ENCODE measurements at regions not wholly inside any gene's neighbourhood (a gene's known extent, or its start where the extent isn't known, plus 50 kb on each side); places are given as distances from the start of the nearest gene placed in this dataset.

GRCh38 chr18:28684746-28685355, 507.9 kb upstream of the CDH2 start:
- ATAC-seq (ENCODE audit: insufficient read depth, low read depth), result no peak
- no peak for DNase-seq
- Histone ChIP-seq H3K4me1 (ENCODE audit: insufficient read depth, low read length) (no peaks in the 10 kb centered on the region), H3K36me3 (ENCODE audit: insufficient read depth, low read length) (no peaks in the 10 kb centered on the region), H3K27me3 (ENCODE audit: insufficient read depth, low read length, poor library complexity) (no peaks in the 10 kb centered on the region), H2AFZ (ENCODE audit: low read depth, low read length) (no peak overlapping the region; the same call in 1 of the 2 replicates), H3K9me3 (ENCODE audit: insufficient read depth, low read length, severe bottlenecking) (no peaks in the 10 kb centered on the region), H3K4me3 (ENCODE audit: low read depth in 1 of 2, low read length in 2 of 2) (no peak overlapping the region), H3K79me2 (ENCODE audit: insufficient read depth, low read length) (no peaks in the 10 kb centered on the region), H4K20me1 (ENCODE audit: insufficient read depth, low read length) (no peaks in the 10 kb centered on the region), H3K9ac (ENCODE audit: low read depth, low read length) (no peak overlapping the region), H3K27ac (ENCODE audit: low read length) (no peak overlapping the region), H3K4me2 (ENCODE audit: insufficient read depth, low read length) (no peak overlapping the region)
- TF ChIP-seq EZH2 (IDR thresholded peaks at IDR 0.05; ENCODE audit: borderline replicate concordance, low read depth, low read length, severe bottlenecking), result no peak
- no peak for TF ChIP-seq CTCF (IDR thresholded peaks at IDR 0.05; ENCODE audit: borderline replicate concordance, extremely low read depth, low read length, poor library complexity, severe bottlenecking)

DNA sequence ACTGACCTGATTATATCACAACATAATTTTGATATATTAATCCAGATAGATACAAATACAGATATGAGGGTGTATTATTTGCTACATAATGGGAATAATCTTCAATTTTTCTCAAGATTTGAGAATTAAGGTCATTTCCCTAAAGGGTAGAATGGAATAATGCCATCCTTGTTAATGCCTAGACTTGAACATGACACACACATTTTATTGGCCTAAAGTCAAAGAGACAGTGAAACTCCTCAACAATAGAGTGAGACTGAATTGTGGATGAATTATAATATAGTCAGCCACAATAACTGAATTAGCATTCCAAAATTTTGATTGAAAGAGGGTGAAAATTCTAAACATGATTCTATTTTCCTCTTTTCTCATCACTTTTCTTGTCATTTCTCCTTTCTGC, 506.0 kb upstream of the CDH2 start:
- Histone ChIP-seq H3K9me3 (ENCODE audit: insufficient read depth, low read length, severe bottlenecking) (no peaks in the 10 kb centered on the region), H3K9ac (ENCODE audit: low read depth, low read length) (no peak overlapping the region), H3K27me3 (ENCODE audit: insufficient read depth, low read length, poor library complexity) (no peaks in the 10 kb centered on the region), H3K27ac (ENCODE audit: low read length) (no peak overlapping the region), H3K4me3 (ENCODE audit: low read depth in 1 of 2, low read length in 2 of 2) (no peak overlapping the region), H2AFZ (ENCODE audit: low read depth, low read length) (no peak overlapping the region), H4K20me1 (ENCODE audit: insufficient read depth, low read length) (no peaks in the 10 kb centered on the region), H3K36me3 (ENCODE audit: insufficient read depth, low read length) (no peaks in the 10 kb centered on the region), H3K79me2 (ENCODE audit: insufficient read depth, low read length) (no peaks in the 10 kb centered on the region), H3K4me1 (ENCODE audit: insufficient read depth, low read length) (peaks cover 3% of the 10 kb centered on the region; the same call in 1 of the 2 replicates), H3K4me2 (ENCODE audit: insufficient read depth, low read length) (no peak overlapping the region)
- DNase-seq (no peak), ATAC-seq (ENCODE audit: insufficient read depth, low read depth) (no peak)
- no peak for TF ChIP-seq CTCF (IDR thresholded peaks at IDR 0.05; ENCODE audit: borderline replicate concordance, extremely low read depth, low read length, poor library complexity, severe bottlenecking)
- no peak for TF ChIP-seq EZH2 (IDR thresholded peaks at IDR 0.05; ENCODE audit: borderline replicate concordance, low read depth, low read length, severe bottlenecking)

GRCh38 chr18:28669165-28669564, 492.2 kb upstream of the CDH2 start:
- Histone ChIP-seq H3K9ac (ENCODE audit: low read depth, low read length) (no peak overlapping the region), H3K27me3 (ENCODE audit: insufficient read depth, low read length, poor library complexity) (no peaks in the 10 kb centered on the region), H3K4me3 (ENCODE audit: low read depth in 1 of 2, low read length in 2 of 2) (no peak overlapping the region), H3K79me2 (ENCODE audit: insufficient read depth, low read length) (no peaks in the 10 kb centered on the region), H3K27ac (ENCODE audit: low read length) (no peak overlapping the region), H2AFZ (ENCODE audit: low read depth, low read length) (no peak overlapping the region), H3K9me3 (ENCODE audit: insufficient read depth, low read length, severe bottlenecking) (no peaks in the 10 kb centered on the region), H3K4me1 (ENCODE audit: insufficient read depth, low read length) (peaks cover 18% of the 10 kb centered on the region), H3K4me2 (ENCODE audit: insufficient read depth, low read length) (no peak overlapping the region), H3K36me3 (ENCODE audit: insufficient read depth, low read length) (no peaks in the 10 kb centered on the region), H4K20me1 (ENCODE audit: insufficient read depth, low read length) (no peaks in the 10 kb centered on the region)
- ATAC-seq (ENCODE audit: insufficient read depth, low read depth), result peak; percentile 66; the same call in 2 of the 3 replicates
- DNase-seq, result no peak
- TF ChIP-seq CTCF (IDR thresholded peaks at IDR 0.05; ENCODE audit: borderline replicate concordance, extremely low read depth, low read length, poor library complexity, severe bottlenecking), result no peak
- TF ChIP-seq EZH2 (IDR thresholded peaks at IDR 0.05; ENCODE audit: borderline replicate concordance, low read depth, low read length, severe bottlenecking), result no peak
